SK-N-MC (cell line): ENCODE measurements at regions not wholly inside any gene's neighbourhood (a gene's known extent, or its start where the extent isn't known, plus 50 kb on each side); places are given as distances from the start of the nearest gene placed in this dataset.

Source experiments
- DNase-seq: peaks from one replicate; pipeline ENCODE4 v3.0.0-alpha.2; 2011; ENCODE audit warnings: low read depth, low spot score
- H3K27ac ChIP-seq: fragments of 200-600 bp; sonication (generic); 2 replicates; pipeline ENCODE4 v1.5.1; 2016; ENCODE audit warnings: mixed run types
- H3K36me3 ChIP-seq: fragments of 200-600 bp; sonication (generic); 2 replicates; pipeline ENCODE4 v1.6.1; 2017; ENCODE audit warnings: antibody characterized with exemption, low read length, mixed read lengths; ENCODE audit not compliant: insufficient read depth
- H3K4me3 ChIP-seq: fragments of 200-600 bp; sonication (generic); 2 replicates; pipeline ENCODE4 v1.5.1; 2016
- H3K9ac ChIP-seq: fragments of 200-600 bp; sonication (generic); 2 replicates; pipeline ENCODE4 v1.8.0; 2017; ENCODE audit warnings: mixed run types, mixed read lengths; ENCODE audit not compliant: insufficient read length
- H3K9me3 ChIP-seq: fragments of 200-600 bp; sonication (generic); 2 replicates; pipeline ENCODE4 v1.6.1; 2017; ENCODE audit warnings: low read depth, mild to moderate bottlenecking, antibody characterized with exemption, low read length, moderate library complexity, mixed read lengths
- EZH2 ChIP-seq: fragments of 200-600 bp; sonication (generic); IDR thresholded peaks from one replicate; pipeline ENCODE4 v1.6.1; 2017; ENCODE audit warnings: antibody characterized with exemption
- FOXP2 ChIP-seq: optimal IDR thresholded peaks from 2 replicates; pipeline ENCODE3; 2011; ENCODE audit warnings: mild to moderate bottlenecking, moderate library complexity; ENCODE audit not compliant: insufficient read depth; ENCODE audit errors: extremely low read length, control extremely low read depth
- POLR2AphosphoS5 ChIP-seq: IDR thresholded peaks from 2 replicates; pipeline ENCODE4 v1.6.1; 2012; ENCODE audit warnings: mild to moderate bottlenecking, low read depth, low read length, borderline replicate concordance

GRCh38 chr6:14277405-14277930 is 159.9 kb downstream of the CD83 start:
- Histone ChIP-seq H3K36me3 (no peaks in the 10 kb centered on the region), H3K9ac (no peak overlapping the region), H3K4me3 (no peak overlapping the region), H3K27ac (no peak overlapping the region), H3K9me3 (no peaks in the 10 kb centered on the region; the same call in 1 of the 2 replicates)
- DNase-seq: no peak
- TF ChIP-seq POLR2AphosphoS5 (no peak), FOXP2 (no peak), EZH2 (no peak)

- H3K4me3 ChIP-seq: no peak overlapping the region
- H3K9ac ChIP-seq: no peak overlapping the region
- no peak for DNase-seq
- no peaks in the 10 kb centered on the region for H3K36me3 ChIP-seq
- H3K27ac ChIP-seq: no peak overlapping the region
- TF ChIP-seq FOXP2 (no peak), POLR2AphosphoS5 (no peak), EZH2 (no peak)
- H3K9me3 ChIP-seq: no peaks in the 10 kb centered on the region
Measured at GRCh38 chr6:14278006-14278405, 160.4 kb downstream of the CD83 start.

GRCh38 chr6:14278446-14278845 is 160.9 kb downstream of the CD83 start:
- no peak overlapping the region for H3K9ac ChIP-seq
- TF ChIP-seq FOXP2 (no peak), EZH2 (no peak), POLR2AphosphoS5 (no peak)
- H3K27ac ChIP-seq: no peak overlapping the region
- no peaks in the 10 kb centered on the region for H3K9me3 ChIP-seq
- DNase-seq: no peak
- no peak overlapping the region for H3K4me3 ChIP-seq
- H3K36me3 ChIP-seq: no peaks in the 10 kb centered on the region

GRCh38 chr6:14280006-14280510 is 162.5 kb downstream of the CD83 start:
- no peak overlapping the region for H3K27ac ChIP-seq
- no peaks in the 10 kb centered on the region for H3K9me3 ChIP-seq
- H3K36me3 ChIP-seq: no peaks in the 10 kb centered on the region
- no peak overlapping the region for H3K4me3 ChIP-seq
- no peak for DNase-seq
- H3K9ac ChIP-seq: no peak overlapping the region
- TF ChIP-seq EZH2 (no peak), POLR2AphosphoS5 (no peak), FOXP2 (no peak)

DNA sequence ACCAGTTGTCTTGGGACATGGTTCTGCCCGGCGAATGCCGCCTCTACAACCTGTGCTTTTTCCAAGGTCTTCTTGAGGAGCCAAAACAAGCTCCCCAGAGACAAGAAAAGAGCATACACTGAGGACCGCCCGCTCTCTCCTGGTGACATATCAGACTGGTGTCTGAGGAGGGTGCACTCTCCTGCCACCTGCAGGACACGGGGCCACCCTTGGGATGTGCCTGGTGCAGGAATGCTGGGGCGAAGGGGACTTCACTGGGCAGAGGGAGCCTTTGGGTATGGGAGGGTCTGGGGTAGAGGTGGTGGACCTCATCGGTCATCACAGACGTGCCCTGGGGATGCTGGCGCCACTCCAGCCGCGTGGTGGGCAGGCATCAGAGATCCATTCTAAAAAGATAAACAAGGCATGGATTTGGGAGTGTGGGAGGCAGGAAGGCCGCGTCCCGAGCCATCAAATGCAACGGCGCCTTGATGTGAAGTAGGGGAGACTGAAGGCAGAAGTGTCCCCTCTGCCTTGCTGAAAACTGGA is 163.3 kb downstream of the CD83 start:
- Histone ChIP-seq H3K9ac (no peak overlapping the region), H3K4me3 (no peak overlapping the region), H3K9me3 (no peaks in the 10 kb centered on the region), H3K36me3 (no peaks in the 10 kb centered on the region), H3K27ac (no peak overlapping the region)
- TF ChIP-seq POLR2AphosphoS5 (no peak), EZH2 (no peak), FOXP2 (no peak)
- DNase-seq: no peak

- Histone ChIP-seq H3K36me3 (no peaks in the 10 kb centered on the region), H3K4me3 (no peak overlapping the region), H3K9me3 (no peaks in the 10 kb centered on the region), H3K27ac (peak overlapping the region; percentile 40), H3K9ac (peak overlapping the region; percentile 48)
- TF ChIP-seq POLR2AphosphoS5 (no peak), FOXP2 (no peak), EZH2 (no peak)
- no peak for DNase-seq
Measured at GRCh38 chr6:14281811-14282660, 164.5 kb downstream of the CD83 start.

- TF ChIP-seq EZH2 (no peak), FOXP2 (no peak), POLR2AphosphoS5 (no peak)
- no peak for DNase-seq
- Histone ChIP-seq H3K9me3 (no peaks in the 10 kb centered on the region), H3K36me3 (no peaks in the 10 kb centered on the region), H3K9ac (no peak overlapping the region), H3K27ac (no peak overlapping the region), H3K4me3 (no peak overlapping the region)
Measured at GRCh38 chr6:14282854-14283505, 165.4 kb downstream of the CD83 start.

DNA sequence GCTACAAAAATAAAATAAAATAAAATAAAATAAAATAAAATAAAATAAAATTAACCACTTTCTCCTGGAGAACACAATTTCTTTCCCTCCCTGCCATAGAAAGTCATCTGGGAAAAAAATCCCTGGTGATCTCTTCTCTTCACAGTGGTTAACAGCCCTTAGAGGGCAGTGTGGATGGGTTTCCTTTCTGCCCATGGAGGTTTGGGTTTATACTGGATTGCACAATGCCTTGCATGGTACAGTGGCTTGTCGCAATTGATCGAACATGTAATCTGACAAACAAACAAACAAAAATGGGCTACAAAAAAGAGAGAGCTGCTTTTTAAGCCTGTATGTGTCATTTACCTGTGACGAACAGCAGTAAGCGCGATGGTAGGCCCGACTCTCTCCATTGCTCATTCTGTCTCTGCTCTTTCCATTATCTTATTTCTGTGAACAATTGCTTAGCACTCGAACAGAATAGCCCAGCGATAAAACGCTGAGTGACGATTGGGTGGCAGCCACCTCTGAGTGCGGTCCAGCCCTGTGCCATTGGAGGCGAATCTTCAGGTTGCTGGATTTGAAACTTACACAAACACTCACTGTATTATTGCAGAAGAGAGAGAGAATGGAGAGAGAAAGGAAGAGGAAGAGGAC is 166.1 kb downstream of the CD83 start:
- DNase-seq: no peak
- Histone ChIP-seq H3K9ac (no peak overlapping the region), H3K27ac (no peak overlapping the region), H3K4me3 (no peak overlapping the region), H3K36me3 (no peaks in the 10 kb centered on the region), H3K9me3 (no peaks in the 10 kb centered on the region)
- TF ChIP-seq FOXP2: no peak
- no peak for TF ChIP-seq POLR2AphosphoS5
- no peak for TF ChIP-seq EZH2
